PC-9 (cell line): ENCODE measurements at regions not wholly inside any gene's neighbourhood (a gene's known extent, or its start where the extent isn't known, plus 50 kb on each side); places are given as distances from the start of the nearest gene placed in this dataset.

Experiments
- BruUV-seq: library from RNA; stranded (reverse); fragments of 400-500 nt; replicated peaks from 2 replicates; lab custom pipeline; 2021; lab: Mats Ljungman, UMichigan
- CTCF ChIA-PET: fragments of 300-600 bp; sonication (Branson Sonifier 250); formaldehyde crosslinking; loops from one replicate; lab custom pipeline; 2022; ENCODE audit warnings: antibody characterized with exemption; lab: Charles Lee
- POLR2A ChIA-PET: fragments of 300-600 bp; sonication (Branson Sonifier 250); formaldehyde crosslinking; loops from one replicate; lab custom pipeline; 2022; ENCODE audit warnings: antibody characterized with exemption; ENCODE audit not compliant: unreplicated experiment; lab: Charles Lee
- DNase-seq, 2 experiments: peaks; one replicate each; pipeline versions ENCODE4 v3.0.0 to v3.0.0-alpha.2; 2015 to 2022; ENCODE audit warnings: mixed read lengths in 1 of 2
- H2AFZ ChIP-seq: fragments of 200-600 bp; sonication (generic); 2 replicates; pipeline ENCODE4 v1.8.1; 2017; ENCODE audit warnings: antibody characterized with exemption
- H3F3A ChIP-seq: fragments of 200-600 bp; sonication (generic); 2 replicates; pipeline ENCODE4 v1.8.1; 2017; ENCODE audit warnings: antibody characterized with exemption, mild to moderate bottlenecking, low read depth; ENCODE audit not compliant: insufficient read depth
- H3K27ac ChIP-seq: fragments of 200-600 bp; sonication (generic); 2 replicates; pipeline ENCODE4 v1.6.1; 2016; ENCODE audit warnings: mixed run types
- H3K27me3 ChIP-seq: fragments of 200-600 bp; sonication (generic); 2 replicates; pipeline ENCODE4 v1.6.1; 2016; ENCODE audit warnings: low read depth, mixed run types; ENCODE audit not compliant: insufficient read depth
- H3K36me3 ChIP-seq: fragments of 200-600 bp; sonication (generic); 2 replicates; pipeline ENCODE4 v1.6.1; 2016; ENCODE audit warnings: low read depth, mixed run types
- H3K4me1 ChIP-seq: fragments of 200-600 bp; sonication (generic); replicated peaks from 2 replicates; pipeline ENCODE4 v1.6.1; 2016; ENCODE audit warnings: mixed run types; ENCODE audit not compliant: insufficient read depth
- H3K4me2 ChIP-seq: fragments of 200-600 bp; sonication (generic); 2 replicates; pipeline ENCODE4 v1.6.1; 2017; ENCODE audit warnings: mixed run types
- H3K4me3 ChIP-seq: fragments of 200-600 bp; sonication (generic); 2 replicates; pipeline ENCODE4 v1.6.1; 2016; ENCODE audit warnings: mixed run types
- H3K79me2 ChIP-seq: fragments of 200-600 bp; sonication (generic); 2 replicates; pipeline ENCODE4 v1.6.1; 2017; ENCODE audit warnings: low read depth, mixed run types
- H3K9me2 ChIP-seq: fragments of 200-600 bp; sonication (generic); 2 replicates; pipeline ENCODE4 v1.8.1; 2017; ENCODE audit warnings: mild to moderate bottlenecking; ENCODE audit not compliant: insufficient read depth
- H3K9me3 ChIP-seq: fragments of 200-600 bp; sonication (generic); 2 replicates; pipeline ENCODE4 v1.8.1; 2016; ENCODE audit warnings: low read depth; ENCODE audit not compliant: insufficient read depth
- H4K20me1 ChIP-seq: fragments of 200-600 bp; sonication (generic); 2 replicates; pipeline ENCODE4 v1.8.1; 2017; ENCODE audit not compliant: insufficient read depth
- EZH2 ChIP-seq: fragments of 200-600 bp; sonication (generic); IDR thresholded peaks from 2 replicates; pipeline ENCODE4 v1.8.0; 2017; ENCODE audit warnings: antibody characterized with exemption, low read depth
- intact Hi-C: fragments of 100-400 bp; cut with micrococcal nuclease; formaldehyde crosslinking; loops from one replicate; pipeline ENCODE4 v1.10.0; 2022; ENCODE audit not compliant: unreplicated experiment
- TF ChIP-seq, protein P1 (sequence below): fragments of 200-600 bp; sonication (generic); conservative IDR thresholded peaks from 2 replicates; pipeline ENCODE4 v1.6.1; 2017; ENCODE audit warnings: mixed run types, antibody characterized with exemption, mild to moderate bottlenecking, moderate library complexity

GRCh38 chr10:56715262-56715661, 354.2 kb upstream of the ZWINT start:
- Histone ChIP-seq H3K9me2 (0 out of 2 replicates have a peak, but pooled peaks cover 2% of the 10 kb centered on the region), H4K20me1 (no peaks in the 10 kb centered on the region), H3K4me1 (no peaks in the 10 kb centered on the region), H3K4me3 (no peak overlapping the region), H3K27me3 (no peaks in the 10 kb centered on the region), H3K36me3 (no peaks in the 10 kb centered on the region), H3F3A (no peaks in the 10 kb centered on the region), H3K79me2 (no peaks in the 10 kb centered on the region), H3K9me3 (no peaks in the 10 kb centered on the region), H3K4me2 (no peak overlapping the region), H2AFZ (no peak overlapping the region), H3K27ac (no peak overlapping the region)
- intact Hi-C loops: no loop called here
- CTCF ChIA-PET: no interaction called here
- no TSS peak for BruUV-seq
- POLR2A ChIA-PET: no interaction called here
- no peak for DNase-seq
- TF ChIP-seq, protein P1, sequence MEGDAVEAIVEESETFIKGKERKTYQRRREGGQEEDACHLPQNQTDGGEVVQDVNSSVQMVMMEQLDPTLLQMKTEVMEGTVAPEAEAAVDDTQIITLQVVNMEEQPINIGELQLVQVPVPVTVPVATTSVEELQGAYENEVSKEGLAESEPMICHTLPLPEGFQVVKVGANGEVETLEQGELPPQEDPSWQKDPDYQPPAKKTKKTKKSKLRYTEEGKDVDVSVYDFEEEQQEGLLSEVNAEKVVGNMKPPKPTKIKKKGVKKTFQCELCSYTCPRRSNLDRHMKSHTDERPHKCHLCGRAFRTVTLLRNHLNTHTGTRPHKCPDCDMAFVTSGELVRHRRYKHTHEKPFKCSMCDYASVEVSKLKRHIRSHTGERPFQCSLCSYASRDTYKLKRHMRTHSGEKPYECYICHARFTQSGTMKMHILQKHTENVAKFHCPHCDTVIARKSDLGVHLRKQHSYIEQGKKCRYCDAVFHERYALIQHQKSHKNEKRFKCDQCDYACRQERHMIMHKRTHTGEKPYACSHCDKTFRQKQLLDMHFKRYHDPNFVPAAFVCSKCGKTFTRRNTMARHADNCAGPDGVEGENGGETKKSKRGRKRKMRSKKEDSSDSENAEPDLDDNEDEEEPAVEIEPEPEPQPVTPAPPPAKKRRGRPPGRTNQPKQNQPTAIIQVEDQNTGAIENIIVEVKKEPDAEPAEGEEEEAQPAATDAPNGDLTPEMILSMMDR: no peak
- TF ChIP-seq EZH2: no peak

DNA sequence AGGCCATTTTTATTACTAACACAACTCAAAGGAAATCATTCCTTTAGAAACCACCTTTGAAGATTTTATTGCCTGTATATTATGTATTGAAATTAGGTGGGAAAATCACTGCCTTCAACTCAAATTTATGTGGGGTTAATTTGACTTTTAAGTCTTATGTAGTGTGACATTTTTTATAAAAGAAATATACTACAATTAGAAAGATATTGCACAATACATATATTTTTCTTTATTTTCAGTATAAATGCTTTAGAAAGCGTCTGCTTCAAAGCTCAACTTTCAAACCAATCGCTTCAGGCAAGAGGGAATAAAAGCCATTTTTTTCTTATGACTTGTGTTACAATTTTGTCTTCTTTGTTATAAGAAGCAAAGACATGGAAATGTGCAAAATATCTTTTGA, 337.4 kb upstream of the ZWINT start:
- no peaks in the 10 kb centered on the region for H3K79me2 ChIP-seq
- intact Hi-C loops: no loop called here
- H3K27ac ChIP-seq: no peak overlapping the region
- POLR2A ChIA-PET: no interaction called here
- H3K9me2 ChIP-seq: no peaks in the 10 kb centered on the region
- H3K4me3 ChIP-seq: no peak overlapping the region
- no peaks in the 10 kb centered on the region for H3F3A ChIP-seq
- no peaks in the 10 kb centered on the region for H3K4me1 ChIP-seq
- no TSS peak for BruUV-seq
- no peak overlapping the region for H3K4me2 ChIP-seq
- no peak for DNase-seq
- CTCF ChIA-PET: no interaction called here
- H3K27me3 ChIP-seq: no peaks in the 10 kb centered on the region
- no peaks in the 10 kb centered on the region for H4K20me1 ChIP-seq
- no peak for TF ChIP-seq EZH2
- TF ChIP-seq, protein P1: no peak
- no peak overlapping the region for H2AFZ ChIP-seq
- no peaks in the 10 kb centered on the region for H3K36me3 ChIP-seq
- H3K9me3 ChIP-seq: no peaks in the 10 kb centered on the region

DNA sequence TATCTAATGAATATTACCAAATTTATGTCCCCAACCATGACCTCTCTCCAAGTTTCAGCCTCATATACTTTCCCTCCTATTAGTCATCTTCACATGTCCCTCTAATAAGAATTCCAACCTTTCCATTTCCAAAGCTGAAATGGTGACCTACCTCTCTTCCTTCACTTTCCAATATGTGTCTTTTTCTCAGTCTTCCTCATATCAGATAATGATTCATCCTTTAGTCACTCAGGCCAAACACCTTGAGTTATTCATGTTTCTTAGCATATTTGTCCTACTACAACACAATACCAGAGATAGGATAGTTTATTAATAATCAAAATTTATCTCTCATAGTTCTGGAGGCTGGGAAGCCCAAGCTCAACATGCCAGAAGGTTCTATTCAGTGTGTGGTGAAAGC, 318.5 kb upstream of the ZWINT start:
- H3K79me2 ChIP-seq: no peaks in the 10 kb centered on the region
- H3K4me2 ChIP-seq: no peak overlapping the region
- intact Hi-C loops: no loop called here
- 0 out of 2 replicates have a peak, but pooled peaks cover 3% of the 10 kb centered on the region for H3K9me3 ChIP-seq
- no peaks in the 10 kb centered on the region for H3K27me3 ChIP-seq
- H2AFZ ChIP-seq: no peak overlapping the region
- H4K20me1 ChIP-seq: no peaks in the 10 kb centered on the region
- no peaks in the 10 kb centered on the region; the same call in 1 of the 2 replicates for H3K9me2 ChIP-seq
- POLR2A ChIA-PET: no interaction called here
- no peaks in the 10 kb centered on the region for H3K4me1 ChIP-seq
- no peak for DNase-seq
- no peaks in the 10 kb centered on the region for H3F3A ChIP-seq
- CTCF ChIA-PET: no interaction called here
- no peak overlapping the region for H3K27ac ChIP-seq
- no peak for TF ChIP-seq EZH2
- TF ChIP-seq, protein P1: no peak
- no peaks in the 10 kb centered on the region for H3K36me3 ChIP-seq
- H3K4me3 ChIP-seq: no peak overlapping the region
- no TSS peak for BruUV-seq
